ENCODE measurements at regions not wholly inside any gene's neighbourhood (a gene's known extent, or its start where the extent isn't known, plus 50 kb on each side); places are given as distances from the start of the nearest gene placed in this dataset.
"Not testable (repeated sequence)": the region's sequence is repeated elsewhere in the genome, so short reads cannot be mapped to it uniquely, and the experiment has no call there.

GRCh38 chr11:122559218-122559617 lies 96.3 kb upstream of the UBASH3B start:
- not testable (repeated sequence) for H3K9me2 ChIP-seq (replicated peaks; ENCODE audit: insufficient read depth, low read length); H3K9me3 ChIP-seq (ENCODE audit: low read length); H2AFZ ChIP-seq (ENCODE audit: low read length); H3K4me3 ChIP-seq (ENCODE audit: low read length); H3K4me1 ChIP-seq (ENCODE audit: low read length); DNase-seq; H3K27me3 ChIP-seq (ENCODE audit: low read length); H3K4me2 ChIP-seq (ENCODE audit: low read depth, low read length, poor library complexity, severe bottlenecking); H3K79me2 ChIP-seq (ENCODE audit: low read length); H3K36me3 ChIP-seq (ENCODE audit: insufficient read depth, low read length); H4K20me1 ChIP-seq (ENCODE audit: insufficient read depth, low read depth, low read length); H3K27ac ChIP-seq (ENCODE audit: low read length); H3K9ac ChIP-seq (ENCODE audit: low read length)

- H3K4me3 ChIP-seq (ENCODE audit: low read length); H3K9ac ChIP-seq (ENCODE audit: low read length); H3K4me2 ChIP-seq (ENCODE audit: low read depth, low read length, poor library complexity, severe bottlenecking); H4K20me1 ChIP-seq (ENCODE audit: insufficient read depth, low read depth, low read length); H3K79me2 ChIP-seq (ENCODE audit: low read length); DNase-seq; H2AFZ ChIP-seq (ENCODE audit: low read length); H3K27ac ChIP-seq (ENCODE audit: low read length); H3K9me3 ChIP-seq (ENCODE audit: low read length); H3K27me3 ChIP-seq (ENCODE audit: low read length); H3K9me2 ChIP-seq (replicated peaks; ENCODE audit: insufficient read depth, low read length); H3K36me3 ChIP-seq (ENCODE audit: insufficient read depth, low read length); H3K4me1 ChIP-seq (ENCODE audit: low read length): not testable (repeated sequence)
These were observed 98.4 kb upstream of the UBASH3B start for GRCh38 chr11:122557163-122557562.

GRCh38 chr11:122556605-122557004 lies 98.9 kb upstream of the UBASH3B start:
- Histone ChIP-seq H3K4me3 (ENCODE audit: low read length) (no peak overlapping the region), H3K27ac (ENCODE audit: low read length) (no peak overlapping the region), H3K79me2 (ENCODE audit: low read length) (no peaks in the 10 kb centered on the region), H4K20me1 (ENCODE audit: insufficient read depth, low read depth, low read length) (no peaks in the 10 kb centered on the region), H3K4me2 (ENCODE audit: low read depth, low read length, poor library complexity, severe bottlenecking) (no peak overlapping the region), H3K27me3 (ENCODE audit: low read length) (no peaks in the 10 kb centered on the region), H3K36me3 (ENCODE audit: insufficient read depth, low read length) (no peaks in the 10 kb centered on the region), H3K9me2 (replicated peaks; ENCODE audit: insufficient read depth, low read length) (no peaks in the 10 kb centered on the region), H3K9me3 (ENCODE audit: low read length) (no peaks in the 10 kb centered on the region), H2AFZ (ENCODE audit: low read length) (no peak overlapping the region), H3K9ac (ENCODE audit: low read length) (no peak overlapping the region), H3K4me1 (ENCODE audit: low read length) (no peaks in the 10 kb centered on the region)
- DNase-seq, result no peak

- no peak overlapping the region for H3K4me2 ChIP-seq (ENCODE audit: low read depth, low read length, poor library complexity, severe bottlenecking)
- H3K4me1 ChIP-seq (ENCODE audit: low read length), result no peaks in the 10 kb centered on the region
- no peaks in the 10 kb centered on the region for H3K9me2 ChIP-seq (replicated peaks; ENCODE audit: insufficient read depth, low read length)
- H3K9ac ChIP-seq (ENCODE audit: low read length), result no peak overlapping the region
- H3K27me3 ChIP-seq (ENCODE audit: low read length), result no peaks in the 10 kb centered on the region
- no peak for DNase-seq
- H3K79me2 ChIP-seq (ENCODE audit: low read length), result no peaks in the 10 kb centered on the region
- H2AFZ ChIP-seq (ENCODE audit: low read length), result no peak overlapping the region
- no peak overlapping the region for H3K4me3 ChIP-seq (ENCODE audit: low read length)
- no peaks in the 10 kb centered on the region for H3K9me3 ChIP-seq (ENCODE audit: low read length)
- no peaks in the 10 kb centered on the region for H4K20me1 ChIP-seq (ENCODE audit: insufficient read depth, low read depth, low read length)
- H3K36me3 ChIP-seq (ENCODE audit: insufficient read depth, low read length), result no peaks in the 10 kb centered on the region
- H3K27ac ChIP-seq (ENCODE audit: low read length), result no peak overlapping the region
These were observed 117.5 kb upstream of the UBASH3B start for GRCh38 chr11:122538060-122538459.

GRCh38 chr11:122524898-122525297 lies 130.6 kb upstream of the UBASH3B start:
- no peaks in the 10 kb centered on the region for H3K27me3 ChIP-seq (ENCODE audit: low read length)
- H3K79me2 ChIP-seq (ENCODE audit: low read length), result no peaks in the 10 kb centered on the region
- H3K36me3 ChIP-seq (ENCODE audit: insufficient read depth, low read length), result no peaks in the 10 kb centered on the region
- H3K27ac ChIP-seq (ENCODE audit: low read length), result no peak overlapping the region
- H4K20me1 ChIP-seq (ENCODE audit: insufficient read depth, low read depth, low read length), result no peaks in the 10 kb centered on the region
- no peak for DNase-seq
- H3K4me2 ChIP-seq (ENCODE audit: low read depth, low read length, poor library complexity, severe bottlenecking), result no peak overlapping the region
- no peak overlapping the region for H3K9ac ChIP-seq (ENCODE audit: low read length)
- no peaks in the 10 kb centered on the region for H3K9me3 ChIP-seq (ENCODE audit: low read length)
- H3K4me3 ChIP-seq (ENCODE audit: low read length), result no peak overlapping the region
- no peaks in the 10 kb centered on the region for H3K9me2 ChIP-seq (replicated peaks; ENCODE audit: insufficient read depth, low read length)
- no peak overlapping the region for H2AFZ ChIP-seq (ENCODE audit: low read length)
- no peaks in the 10 kb centered on the region for H3K4me1 ChIP-seq (ENCODE audit: low read length)

- Histone ChIP-seq H3K9ac (ENCODE audit: low read length) (no peak overlapping the region), H3K4me1 (ENCODE audit: low read length) (no peaks in the 10 kb centered on the region), H4K20me1 (ENCODE audit: insufficient read depth, low read depth, low read length) (no peaks in the 10 kb centered on the region), H3K79me2 (ENCODE audit: low read length) (no peaks in the 10 kb centered on the region), H3K9me3 (ENCODE audit: low read length) (no peaks in the 10 kb centered on the region), H3K36me3 (ENCODE audit: insufficient read depth, low read length) (no peaks in the 10 kb centered on the region), H3K9me2 (replicated peaks; ENCODE audit: insufficient read depth, low read length) (no peaks in the 10 kb centered on the region), H3K4me2 (ENCODE audit: low read depth, low read length, poor library complexity, severe bottlenecking) (no peak overlapping the region), H2AFZ (ENCODE audit: low read length) (no peak overlapping the region), H3K27me3 (ENCODE audit: low read length) (no peaks in the 10 kb centered on the region), H3K4me3 (ENCODE audit: low read length) (no peak overlapping the region), H3K27ac (ENCODE audit: low read length) (no peak overlapping the region)
- no peak for DNase-seq
These were observed 131.4 kb upstream of the UBASH3B start for GRCh38 chr11:122523846-122524805.

GRCh38 chr11:122521626-122522025 lies 133.9 kb upstream of the UBASH3B start:
- Histone ChIP-seq H2AFZ (ENCODE audit: low read length) (no peak overlapping the region), H3K36me3 (ENCODE audit: insufficient read depth, low read length) (no peaks in the 10 kb centered on the region), H3K27me3 (ENCODE audit: low read length) (no peaks in the 10 kb centered on the region), H3K4me3 (ENCODE audit: low read length) (no peak overlapping the region), H3K4me2 (ENCODE audit: low read depth, low read length, poor library complexity, severe bottlenecking) (no peak overlapping the region), H3K79me2 (ENCODE audit: low read length) (no peaks in the 10 kb centered on the region), H3K9ac (ENCODE audit: low read length) (no peak overlapping the region), H4K20me1 (ENCODE audit: insufficient read depth, low read depth, low read length) (no peaks in the 10 kb centered on the region), H3K9me2 (replicated peaks; ENCODE audit: insufficient read depth, low read length) (no peaks in the 10 kb centered on the region), H3K9me3 (ENCODE audit: low read length) (no peaks in the 10 kb centered on the region), H3K27ac (ENCODE audit: low read length) (no peak overlapping the region), H3K4me1 (ENCODE audit: low read length) (no peaks in the 10 kb centered on the region)
- DNase-seq, result no peak

- no peaks in the 10 kb centered on the region for H3K27me3 ChIP-seq (ENCODE audit: low read length)
- H3K4me3 ChIP-seq (ENCODE audit: low read length), result no peak overlapping the region
- no peaks in the 10 kb centered on the region for H3K36me3 ChIP-seq (ENCODE audit: insufficient read depth, low read length)
- no peaks in the 10 kb centered on the region for H3K9me3 ChIP-seq (ENCODE audit: low read length)
- no peaks in the 10 kb centered on the region for H3K79me2 ChIP-seq (ENCODE audit: low read length)
- H3K9me2 ChIP-seq (replicated peaks; ENCODE audit: insufficient read depth, low read length), result no peaks in the 10 kb centered on the region
- H4K20me1 ChIP-seq (ENCODE audit: insufficient read depth, low read depth, low read length), result no peaks in the 10 kb centered on the region
- no peak overlapping the region for H3K4me2 ChIP-seq (ENCODE audit: low read depth, low read length, poor library complexity, severe bottlenecking)
- H2AFZ ChIP-seq (ENCODE audit: low read length), result no peak overlapping the region
- no peak overlapping the region for H3K9ac ChIP-seq (ENCODE audit: low read length)
- H3K4me1 ChIP-seq (ENCODE audit: low read length), result no peaks in the 10 kb centered on the region
- DNase-seq, result no peak
- H3K27ac ChIP-seq (ENCODE audit: low read length), result no peak overlapping the region
These were observed 137.8 kb upstream of the UBASH3B start for GRCh38 chr11:122517403-122518379.

Measured in Karpas-422 (cell line).